Raji (cell line): ENCODE measurements at regions not wholly inside any gene's neighbourhood (a gene's known extent, or its start where the extent isn't known, plus 50 kb on each side); places are given as distances from the start of the nearest gene placed in this dataset.

Experiments
- POLR2A ChIP-seq: IDR thresholded peaks from 2 replicates; pipeline ENCODE4 v1.6.1; 2011; ENCODE audit warnings: low read depth, low read length, control low read depth; ENCODE audit not compliant: insufficient read depth

- TF ChIP-seq POLR2A = no peak
These were observed 94.8 kb upstream of the NHSL1 start for GRCh38 chr6:138593909-138594757.

- no peak for TF ChIP-seq POLR2A
These were observed 95.5 kb upstream of the NHSL1 start for GRCh38 chr6:138594758-138595140.

DNA sequence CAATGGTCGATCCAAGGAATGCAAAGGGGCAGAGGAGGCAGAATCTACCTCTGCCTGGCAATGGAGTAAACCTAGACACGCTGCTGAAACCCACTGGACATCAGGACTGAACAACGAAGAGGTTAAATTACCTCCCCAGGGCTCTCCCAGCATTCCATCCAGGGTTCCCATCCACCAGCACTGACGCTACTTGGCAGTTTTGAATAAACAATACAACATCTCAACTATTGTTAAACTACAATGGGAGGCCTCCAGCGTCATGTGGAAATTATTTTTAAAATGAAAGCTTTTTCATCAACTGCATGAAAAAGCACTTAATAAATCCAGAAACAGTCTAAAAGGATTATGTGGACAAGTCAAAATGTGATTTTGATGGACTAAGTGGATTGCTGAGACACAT lies 96.8 kb upstream of the NHSL1 start:
- TF ChIP-seq POLR2A = no peak

GRCh38 chr6:138596591-138596990 lies 97.3 kb upstream of the NHSL1 start:
- TF ChIP-seq POLR2A = no peak

DNA sequence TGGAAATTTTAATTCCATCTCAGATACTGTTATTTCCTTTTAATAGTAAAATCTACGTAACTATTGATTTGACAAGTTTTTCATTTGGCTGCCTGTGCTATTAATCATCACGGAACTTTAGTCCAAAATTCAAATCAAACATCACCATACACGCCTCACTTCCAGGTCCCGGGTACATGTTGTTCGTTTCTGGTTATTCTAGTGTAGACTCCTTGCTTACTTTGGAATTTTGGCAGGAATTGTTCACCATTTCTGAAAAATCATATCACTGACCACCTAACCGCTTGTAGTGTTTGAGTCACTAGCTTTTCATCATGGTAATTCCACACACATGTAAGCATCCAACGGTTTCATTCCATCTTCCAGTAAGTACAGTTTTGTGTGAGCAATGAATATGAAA lies 98.0 kb upstream of the NHSL1 start:
- TF ChIP-seq POLR2A = no peak

- no peak for TF ChIP-seq POLR2A
These were observed 99.4 kb upstream of the NHSL1 start for GRCh38 chr6:138598562-138599173.

- no peak for TF ChIP-seq POLR2A
These were observed 101.0 kb upstream of the NHSL1 start for GRCh38 chr6:138600261-138600660.

- TF ChIP-seq POLR2A = no peak
These were observed 101.4 kb upstream of the NHSL1 start for GRCh38 chr6:138600726-138601125.

GRCh38 chr6:138601128-138601527 lies 101.8 kb upstream of the NHSL1 start:
- no peak for TF ChIP-seq POLR2A

GRCh38 chr6:138605958-138606357 lies 106.7 kb upstream of the NHSL1 start:
- no peak for TF ChIP-seq POLR2A

GRCh38 chr6:138607478-138608433 lies 108.5 kb upstream of the NHSL1 start:
- TF ChIP-seq POLR2A = no peak

GRCh38 chr6:138608896-138609295 lies 109.6 kb upstream of the NHSL1 start:
- TF ChIP-seq POLR2A = no peak

- no peak for TF ChIP-seq POLR2A
These were observed 110.6 kb upstream of the NHSL1 start for GRCh38 chr6:138609801-138610430.

DNA sequence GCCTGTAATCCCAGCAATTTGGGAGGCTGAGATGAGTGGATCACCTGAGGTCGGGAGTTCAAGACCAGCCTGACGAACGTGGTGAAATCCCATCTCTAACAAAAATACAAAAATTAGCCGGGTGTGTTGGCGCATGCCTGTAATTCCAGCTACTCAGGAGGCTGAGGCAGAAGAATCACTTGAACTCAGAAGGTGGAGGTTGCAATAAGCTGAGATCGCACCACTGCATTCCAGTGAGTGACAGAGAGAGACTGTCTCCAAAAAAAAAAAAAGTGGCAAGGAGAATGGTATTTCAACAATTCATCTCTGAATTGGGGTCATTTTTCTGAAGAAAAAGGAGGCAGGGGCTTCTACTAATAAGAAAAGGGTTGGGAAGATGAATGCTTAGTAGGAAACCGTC lies 111.5 kb upstream of the NHSL1 start:
- no peak for TF ChIP-seq POLR2A

DNA sequence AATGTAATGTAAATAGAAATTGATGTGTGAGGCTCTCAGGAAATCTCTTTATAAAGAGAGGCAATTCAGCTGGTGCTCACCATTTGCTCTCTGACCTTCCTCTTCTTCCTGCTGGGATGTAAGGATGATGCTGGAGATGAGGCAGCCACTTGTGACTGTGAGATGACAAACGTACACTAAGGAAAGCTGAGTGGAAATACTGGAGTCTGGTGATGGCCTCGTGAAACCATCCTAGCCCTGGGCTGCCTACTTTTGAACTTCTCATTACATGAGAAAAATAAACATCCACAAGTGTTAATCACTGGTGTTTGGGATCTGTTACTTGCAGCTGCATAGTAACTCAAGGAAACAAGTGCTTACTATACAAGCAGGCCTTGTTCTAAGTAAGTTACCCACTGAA lies 114.9 kb upstream of the NHSL1 start:
- no peak for TF ChIP-seq POLR2A
